HG03378 (cell line): ENCODE measurements at regions not wholly inside any gene's neighbourhood (a gene's known extent, or its start where the extent isn't known, plus 50 kb on each side); places are given as distances from the start of the nearest gene placed in this dataset.
"Not testable (repeated sequence)": the region's sequence is repeated elsewhere in the genome, so short reads cannot be mapped to it uniquely, and the experiment has no call there.

Experiments used
- ATAC-seq: cut with Tn5 transposase; IDR thresholded peaks from one replicate; pipeline ENCODE4 v1.9.1; 2021; ENCODE audit warnings: mild to moderate bottlenecking, moderate library complexity; ENCODE audit not compliant: unreplicated experiment

- no peak for ATAC-seq
These were observed 759.2 kb upstream of the SLITRK1 start for GRCh38 chr13:84641491-84641890.

GRCh38 chr13:84640691-84641090 lies 758.4 kb upstream of the SLITRK1 start:
- ATAC-seq: no peak

- ATAC-seq: no peak
These were observed 748.2 kb upstream of the SLITRK1 start for GRCh38 chr13:84630476-84630875.

DNA sequence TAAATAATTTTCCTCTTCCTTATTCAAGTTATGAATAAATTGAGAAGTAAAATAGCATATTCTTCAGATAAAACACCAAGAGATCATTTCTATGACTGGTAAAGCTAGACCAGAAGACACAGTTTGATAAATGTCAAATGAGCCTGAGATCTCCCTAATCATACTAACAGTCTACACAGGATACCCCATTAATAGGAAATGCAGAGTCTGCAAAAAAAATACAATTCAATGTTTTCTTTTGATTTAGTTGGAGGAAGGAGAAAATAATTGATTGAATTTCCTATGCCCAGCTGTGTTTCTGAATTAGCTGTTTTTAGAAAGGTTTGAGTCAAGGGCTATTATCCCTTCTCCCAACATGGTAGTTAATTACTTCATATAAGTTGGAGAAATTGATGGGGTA lies 734.6 kb upstream of the SLITRK1 start:
- no peak for ATAC-seq

- no peak for ATAC-seq
These were observed 727.4 kb upstream of the SLITRK1 start for GRCh38 chr13:84609716-84610115.

DNA sequence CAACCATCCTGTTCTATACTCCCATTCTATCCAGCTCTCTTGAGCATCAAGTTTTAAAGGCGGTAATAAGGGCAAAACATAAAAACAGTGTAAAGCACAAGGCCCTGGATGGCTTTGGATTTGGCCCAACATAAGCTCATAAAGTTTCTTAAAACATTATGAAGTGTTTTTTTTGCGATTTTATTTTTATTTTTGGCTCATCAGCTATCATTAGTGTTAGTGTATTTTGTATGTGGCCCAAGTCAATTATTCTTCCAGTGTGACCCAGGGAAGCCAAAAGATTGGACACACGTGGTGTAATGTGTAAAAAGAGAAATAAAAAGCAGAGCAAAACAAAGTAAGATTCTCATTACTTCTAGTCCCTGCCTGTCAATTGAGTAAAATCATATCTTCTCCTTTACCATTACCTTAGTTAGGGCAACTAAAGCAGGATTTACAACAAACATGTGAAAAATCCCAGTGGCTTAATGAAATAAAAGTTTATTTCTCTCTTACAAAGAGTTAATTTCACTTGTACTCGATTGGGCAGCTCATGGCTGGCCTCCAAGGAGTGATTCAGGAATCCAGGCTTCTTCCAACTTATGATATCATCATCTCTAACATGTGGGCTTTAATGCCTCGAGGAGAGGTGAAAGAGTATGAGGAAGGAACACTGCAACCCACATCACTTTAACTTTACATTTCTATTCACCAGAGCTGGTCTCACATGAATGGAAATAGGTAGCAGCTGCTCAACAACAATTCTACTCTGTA lies 725.2 kb upstream of the SLITRK1 start:
- ATAC-seq: no peak

GRCh38 chr13:84606616-84607015 lies 724.3 kb upstream of the SLITRK1 start:
- ATAC-seq: no peak

GRCh38 chr13:84605927-84606326 lies 723.7 kb upstream of the SLITRK1 start:
- no peak for ATAC-seq

GRCh38 chr13:84591444-84591843 lies 709.2 kb upstream of the SLITRK1 start:
- no peak for ATAC-seq

DNA sequence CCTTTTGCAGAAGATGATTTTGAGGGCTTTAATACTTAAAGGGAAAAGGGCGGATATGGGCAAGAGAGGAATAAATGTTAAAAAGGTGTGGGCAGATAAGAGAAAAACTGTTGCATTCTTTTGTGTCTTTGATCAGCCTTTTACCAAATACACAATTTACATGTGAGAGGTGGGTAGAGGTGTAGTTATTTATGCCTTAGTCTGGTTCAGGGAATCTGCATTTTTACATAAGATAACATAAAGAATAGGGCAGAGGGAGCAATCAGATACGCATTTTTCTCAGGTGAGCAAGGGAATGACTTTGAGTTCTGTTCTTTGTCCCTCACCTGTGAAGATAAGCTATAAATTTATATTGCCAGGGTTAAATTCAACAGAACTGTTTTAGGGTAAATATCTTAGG lies 708.4 kb upstream of the SLITRK1 start:
- ATAC-seq: no peak

- no peak for ATAC-seq
These were observed 705.7 kb upstream of the SLITRK1 start for GRCh38 chr13:84588023-84588422.

DNA sequence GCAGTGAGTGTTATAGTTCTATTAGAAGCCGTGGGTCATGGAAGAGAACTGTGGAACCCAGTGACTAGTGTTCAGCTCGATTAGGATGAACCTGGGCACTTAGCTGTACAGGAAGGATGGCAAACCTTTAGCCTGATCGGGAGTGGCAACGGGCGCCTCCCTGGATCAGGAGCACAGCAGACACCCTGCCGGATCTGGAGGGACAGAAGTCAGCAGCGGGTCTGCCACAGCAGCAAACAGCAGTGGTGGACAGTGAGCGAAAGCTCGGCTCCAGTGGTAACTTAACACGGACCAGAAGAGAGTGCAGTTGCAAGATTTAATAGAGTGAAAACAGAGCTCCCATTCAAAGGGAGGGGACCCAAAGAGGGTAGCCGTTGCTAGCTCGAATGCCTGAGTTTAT lies 697.6 kb upstream of the SLITRK1 start:
- ATAC-seq: not testable (repeated sequence)

- ATAC-seq: no peak
These were observed 692.6 kb upstream of the SLITRK1 start for GRCh38 chr13:84574851-84575250.

DNA sequence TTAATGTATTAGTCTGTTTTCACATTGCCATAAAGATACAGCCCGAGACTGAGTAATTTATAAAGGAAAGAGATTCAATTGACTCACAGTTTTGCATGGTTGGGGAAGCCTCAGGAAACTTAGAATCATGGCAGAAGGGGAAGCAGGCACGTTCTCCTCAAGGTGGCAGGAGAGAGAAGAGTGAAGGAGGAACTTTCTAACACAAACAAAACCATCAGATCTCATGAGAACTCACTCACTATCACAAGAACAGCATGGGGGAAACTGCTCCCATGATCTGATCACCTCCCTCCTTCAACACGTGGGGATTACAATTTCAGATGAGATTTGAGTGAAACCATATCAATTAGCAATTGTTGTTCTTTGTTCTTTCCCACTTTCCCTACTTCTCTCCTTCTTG lies 689.0 kb upstream of the SLITRK1 start:
- no peak for ATAC-seq

DNA sequence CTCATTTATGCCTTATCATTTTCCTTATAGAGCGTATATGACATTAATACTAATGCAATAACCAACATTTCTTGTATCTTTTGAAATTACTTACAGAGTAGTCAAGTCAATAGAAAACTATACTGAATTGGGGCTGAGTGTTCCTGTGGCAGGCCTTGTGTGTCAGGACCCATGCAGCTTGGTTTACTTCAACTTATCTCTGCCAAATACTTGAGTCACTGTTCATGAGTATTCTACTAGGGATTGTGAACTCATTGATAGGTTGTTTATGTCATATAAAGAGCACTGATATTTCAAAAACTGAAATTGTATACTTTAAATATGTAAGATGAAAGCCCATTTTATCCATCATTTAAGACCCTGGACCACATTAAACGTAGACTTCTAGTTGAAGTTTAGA lies 688.6 kb upstream of the SLITRK1 start:
- ATAC-seq: no peak

- ATAC-seq: no peak
These were observed 687.1 kb upstream of the SLITRK1 start for GRCh38 chr13:84569366-84569765.

DNA sequence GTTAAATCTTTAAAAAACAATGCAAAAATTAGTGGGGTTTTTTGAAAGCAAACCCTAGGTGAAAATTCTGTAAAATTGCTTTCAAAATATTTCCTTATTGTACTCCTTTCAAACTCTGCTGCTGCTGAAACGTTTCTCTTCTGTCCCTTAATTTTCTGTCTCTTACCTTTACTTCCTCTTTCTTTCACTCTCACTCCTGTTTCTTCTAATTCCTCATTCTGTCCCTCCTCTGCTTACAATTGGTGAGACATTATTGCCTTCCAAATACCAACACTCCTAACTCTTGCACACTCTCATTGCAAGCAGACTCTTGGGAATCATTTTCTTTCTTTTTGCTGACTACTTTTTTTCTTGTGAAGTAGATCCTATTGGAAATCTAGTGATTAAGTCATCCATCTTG lies 685.6 kb upstream of the SLITRK1 start:
- no peak for ATAC-seq

- ATAC-seq: no peak
These were observed 684.5 kb upstream of the SLITRK1 start for GRCh38 chr13:84566780-84567179.

- no peak for ATAC-seq
These were observed 681.3 kb upstream of the SLITRK1 start for GRCh38 chr13:84563611-84564010.

GRCh38 chr13:84553227-84553626 lies 671.0 kb upstream of the SLITRK1 start:
- no peak for ATAC-seq

DNA sequence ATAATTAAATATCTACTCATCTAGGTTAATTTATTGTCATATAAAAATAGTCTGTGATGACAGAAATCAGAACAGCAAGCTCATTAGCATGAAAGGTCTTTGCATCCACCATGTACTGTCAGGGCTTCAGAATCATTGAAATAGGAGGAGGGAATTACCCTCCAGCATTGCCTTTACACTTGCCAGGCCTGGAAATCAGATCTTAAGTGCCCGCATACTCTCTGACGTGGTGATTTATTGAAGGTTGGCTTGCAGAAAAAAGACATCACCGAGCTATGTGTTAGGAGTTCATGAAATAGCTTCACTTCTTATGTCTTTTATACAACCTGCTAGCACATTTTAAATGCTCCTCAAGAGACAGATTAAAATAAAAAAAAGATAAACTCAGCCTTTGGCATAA lies 661.7 kb upstream of the SLITRK1 start:
- ATAC-seq: no peak

DNA sequence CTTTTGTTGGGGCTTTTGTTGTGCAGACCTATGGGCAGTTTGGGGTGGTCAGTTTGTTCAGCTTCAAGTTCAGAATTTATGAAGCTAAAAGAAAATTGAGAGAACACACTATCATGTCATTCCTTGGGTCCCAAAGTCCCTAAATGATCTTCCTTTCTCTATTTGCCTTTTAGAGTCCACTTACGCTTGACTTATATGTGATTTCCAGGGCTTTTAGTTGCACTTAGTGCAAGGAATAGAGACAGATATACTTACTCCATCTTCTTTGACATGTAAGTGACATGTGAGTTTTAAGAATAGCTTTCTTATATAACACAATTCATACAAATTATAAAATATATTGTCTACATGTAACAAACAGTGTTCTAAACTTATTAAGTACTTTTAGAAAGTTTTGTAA lies 660.1 kb upstream of the SLITRK1 start:
- ATAC-seq: no peak

DNA sequence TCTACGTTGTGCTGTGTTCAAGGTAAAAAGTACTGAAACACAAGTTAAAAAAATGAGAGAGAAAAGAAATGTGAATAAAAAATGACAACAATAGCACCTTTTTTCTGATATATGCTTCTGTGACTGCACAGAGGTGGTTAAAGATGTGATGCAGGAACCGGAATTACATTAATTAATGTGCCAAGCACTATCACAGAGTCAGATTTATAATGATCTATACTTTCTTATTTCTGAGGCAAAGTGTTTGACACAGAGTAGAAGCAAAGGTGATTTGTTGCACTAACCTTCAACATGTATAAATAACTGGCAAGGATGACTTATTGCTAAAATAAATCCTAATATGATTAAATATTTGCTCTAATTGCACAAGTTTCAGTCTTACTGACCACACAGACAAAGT lies 654.6 kb upstream of the SLITRK1 start:
- ATAC-seq: no peak
